ENCODE measurements at regions not wholly inside any gene's neighbourhood (a gene's known extent, or its start where the extent isn't known, plus 50 kb on each side); places are given as distances from the start of the nearest gene placed in this dataset.

GRCh38 chr1:58887059-58887458 lies 103.2 kb upstream of the JUN start:
- H3K14ac ChIP-seq (ENCODE audit: insufficient read length), result no peak overlapping the region
- H2BK5ac ChIP-seq (ENCODE audit: low read depth, low read length), result no peak overlapping the region
- no peak overlapping the region for H3K4ac ChIP-seq (replicated peaks; ENCODE audit: insufficient read length, low read depth, low read length)
- H3K79me1 ChIP-seq (ENCODE audit: low read depth, low read length), result no peaks in the 10 kb centered on the region
- H2AFZ ChIP-seq (ENCODE audit: low read length), result no peak overlapping the region
- no peak overlapping the region for H2BK120ac ChIP-seq (replicated peaks; ENCODE audit: low read depth, low read length)
- no peak overlapping the region for H3K4me2 ChIP-seq (ENCODE audit: insufficient read depth in 1 of 2, low read depth in 2 of 2, low read length in 2 of 2)
- DNase-seq (ENCODE audit: low read depth in 1 of 2, low spot score in 2 of 2) (no peak), FAIRE-seq (no peak)
- H3K27ac ChIP-seq (ENCODE audit: low read depth, low read length), result no peak overlapping the region
- no peaks in the 10 kb centered on the region for H3K79me2 ChIP-seq (ENCODE audit: control insufficient read depth in 1 of 2, insufficient read depth in 2 of 2, low read length in 2 of 2)
- H3K27me3 ChIP-seq (replicated peaks in 1 of 4; ENCODE audit: control insufficient read depth in 3 of 4, extremely low read depth in 1 of 4, insufficient read depth in 3 of 4, low read length in 3 of 4), result no peaks in the 10 kb centered on the region
- no peak overlapping the region for H4K8ac ChIP-seq (ENCODE audit: extremely low read depth, insufficient read depth, low read length)
- H3K18ac ChIP-seq (ENCODE audit: extremely low read depth, low read length), result no peak overlapping the region
- no peak overlapping the region for H3K9ac ChIP-seq (replicated peaks in 1 of 4; ENCODE audit: extremely low read depth in 1 of 4, low read depth in 3 of 4, low read length in 3 of 4)
- no peaks in the 10 kb centered on the region for H3K9me3 ChIP-seq (ENCODE audit: insufficient read depth in 2 of 2, low read depth in 1 of 2, low read length in 1 of 2)
- no peak overlapping the region for H4K91ac ChIP-seq (replicated peaks; ENCODE audit: insufficient read length, low read length)
- no peak overlapping the region for H2BK15ac ChIP-seq (ENCODE audit: low read length)
- no peak overlapping the region for H3K4me3 ChIP-seq (ENCODE audit: extremely low read depth in 1 of 4, insufficient read depth in 2 of 4, low read depth in 3 of 4, low read length in 4 of 4)
- no peaks in the 10 kb centered on the region for H4K20me1 ChIP-seq (replicated peaks in 1 of 2; ENCODE audit: control insufficient read depth in 1 of 2, insufficient read depth in 2 of 2, low read length in 2 of 2)
- H3K36me3 ChIP-seq (ENCODE audit: control insufficient read depth in 2 of 4, insufficient read depth in 4 of 4, low read length in 3 of 4), result no peaks in the 10 kb centered on the region
- POLR2A ChIA-PET (ENCODE audit: partially characterized antibody), result no interaction called here
- H3K23ac ChIP-seq (ENCODE audit: insufficient read length), result no peak overlapping the region
- no peak overlapping the region for H3K56ac ChIP-seq (replicated peaks; ENCODE audit: insufficient read length, low read depth, low read length)
- no peak overlapping the region for H2BK12ac ChIP-seq (ENCODE audit: low read depth, low read length)
- H2AK5ac ChIP-seq (ENCODE audit: low read depth, low read length), result no peak overlapping the region
- no peaks in the 10 kb centered on the region for H3K4me1 ChIP-seq (replicated peaks in 1 of 4; ENCODE audit: control insufficient read depth in 3 of 4, insufficient read depth in 4 of 4, low read length in 3 of 4)
- H4K5ac ChIP-seq (ENCODE audit: insufficient read length, low read depth, low read length), result no peak overlapping the region
- no peak overlapping the region for H2BK20ac ChIP-seq (ENCODE audit: low read length)
- H3K23me2 ChIP-seq (ENCODE audit: low read depth, low read length), result no peaks in the 10 kb centered on the region
- CTCF ChIA-PET (ENCODE audit: partially characterized antibody), result no interaction called here
- TF ChIP-seq TCF12 (IDR thresholded peaks at IDR 0.05; ENCODE audit: low read depth, low read length) (no peak), RBBP5 (IDR thresholded peaks at IDR 0.05; ENCODE audit: borderline replicate concordance, low read depth, low read length) (no peak), SAP30 (IDR thresholded peaks at IDR 0.05; ENCODE audit: insufficient read depth, insufficient replicate concordance, low read length) (no peak), CHD1 (IDR thresholded peaks at IDR 0.05; ENCODE audit: low read depth, low read length) (no peak), SUZ12 (IDR thresholded peaks at IDR 0.05; ENCODE audit: low read length) (no peak), CHD2 (IDR thresholded peaks at IDR 0.05; ENCODE audit: low read length) (no peak), USF2 (IDR thresholded peaks at IDR 0.05; ENCODE audit: low read length) (no peak), CBX5 (IDR thresholded peaks at IDR 0.05; ENCODE audit: low read depth, low read length) (no peak)

All from H1 (cell line).